ENCODE measurements at regions not wholly inside any gene's neighbourhood (a gene's known extent, or its start where the extent isn't known, plus 50 kb on each side); places are given as distances from the start of the nearest gene placed in this dataset.

GRCh38 chr11:19391026-19391425 is 150.3 kb upstream of the E2F8 start:
- no peaks in the 10 kb centered on the region for H3K9me3 Mint-ChIP-seq (ENCODE audit: unreplicated experiment)
- TF ChIP-seq, protein P1, sequence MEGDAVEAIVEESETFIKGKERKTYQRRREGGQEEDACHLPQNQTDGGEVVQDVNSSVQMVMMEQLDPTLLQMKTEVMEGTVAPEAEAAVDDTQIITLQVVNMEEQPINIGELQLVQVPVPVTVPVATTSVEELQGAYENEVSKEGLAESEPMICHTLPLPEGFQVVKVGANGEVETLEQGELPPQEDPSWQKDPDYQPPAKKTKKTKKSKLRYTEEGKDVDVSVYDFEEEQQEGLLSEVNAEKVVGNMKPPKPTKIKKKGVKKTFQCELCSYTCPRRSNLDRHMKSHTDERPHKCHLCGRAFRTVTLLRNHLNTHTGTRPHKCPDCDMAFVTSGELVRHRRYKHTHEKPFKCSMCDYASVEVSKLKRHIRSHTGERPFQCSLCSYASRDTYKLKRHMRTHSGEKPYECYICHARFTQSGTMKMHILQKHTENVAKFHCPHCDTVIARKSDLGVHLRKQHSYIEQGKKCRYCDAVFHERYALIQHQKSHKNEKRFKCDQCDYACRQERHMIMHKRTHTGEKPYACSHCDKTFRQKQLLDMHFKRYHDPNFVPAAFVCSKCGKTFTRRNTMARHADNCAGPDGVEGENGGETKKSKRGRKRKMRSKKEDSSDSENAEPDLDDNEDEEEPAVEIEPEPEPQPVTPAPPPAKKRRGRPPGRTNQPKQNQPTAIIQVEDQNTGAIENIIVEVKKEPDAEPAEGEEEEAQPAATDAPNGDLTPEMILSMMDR (IDR thresholded peaks at IDR 0.05; ENCODE audit: insufficient read depth in 1 of 2, low read depth in 1 of 2, low read length in 1 of 2, severe bottlenecking in 1 of 2, unreplicated experiment in 1 of 2): no peak
- Histone ChIP-seq H3K9me3 (no peaks in the 10 kb centered on the region), H3K36me3 (ENCODE audit: control insufficient read depth, insufficient read depth, low read length) (no peaks in the 10 kb centered on the region), H3K4me1 (peaks cover 17% of the 10 kb centered on the region), H3K4me3 (ENCODE audit: low read depth, low read length) (no peak overlapping the region), H3K27me3 (replicated peaks; ENCODE audit: control insufficient read depth, insufficient read depth, low read length) (no peaks in the 10 kb centered on the region)
- H3K4me1 Mint-ChIP-seq (ENCODE audit: low read depth, unreplicated experiment): peaks cover 19% of the 10 kb centered on the region
- no peak overlapping the region for H3K27ac Mint-ChIP-seq (ENCODE audit: unreplicated experiment)
- DNase-seq: no peak
- BruUV-seq (replicated peaks): no TSS peak
- POLR2A ChIA-PET: no interaction called here
- CTCF ChIA-PET: interaction anchor here (0.6 kb wide), 1 partner anchor 65 kb away, joined by 3 read pairs; no protein-coding TSS in a partner anchor
- intact Hi-C loops (cut with micrococcal nuclease; ENCODE audit: unreplicated experiment): no loop called here
- H3K36me3 Mint-ChIP-seq (ENCODE audit: insufficient read depth, unreplicated experiment): no peaks in the 10 kb centered on the region
- H3K27me3 Mint-ChIP-seq (ENCODE audit: insufficient read depth, unreplicated experiment): no peaks in the 10 kb centered on the region
- H3K4me3 Mint-ChIP-seq (ENCODE audit: unreplicated experiment): no peak overlapping the region

DNA sequence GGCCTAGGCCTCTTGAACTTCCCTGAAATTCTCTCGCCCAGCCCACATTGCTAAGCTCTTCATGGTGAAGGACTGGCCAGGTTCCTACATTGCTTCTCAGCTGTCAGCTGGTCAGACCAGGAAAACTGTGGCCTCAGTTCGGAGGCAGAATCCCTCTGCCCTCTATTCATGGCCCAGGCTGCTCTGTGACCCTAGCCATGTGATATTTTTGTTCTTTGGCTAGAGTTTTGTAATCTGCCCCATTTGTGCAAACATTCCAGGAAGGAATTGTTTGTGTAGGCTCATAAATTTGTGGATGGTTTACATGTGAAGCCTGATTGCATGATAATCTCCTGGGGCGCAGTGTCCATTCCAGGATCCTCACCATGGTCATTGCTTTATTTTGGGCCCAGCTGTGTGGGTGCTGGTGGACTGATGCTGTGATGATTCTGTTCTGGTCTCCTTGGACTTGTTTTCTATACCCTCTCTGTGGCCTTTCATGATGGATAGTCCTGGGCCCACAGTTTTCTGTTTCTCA is 149.1 kb upstream of the E2F8 start:
- Mint-ChIP-seq H3K4me1 (ENCODE audit: low read depth, unreplicated experiment) (peaks cover 19% of the 10 kb centered on the region), H3K4me3 (ENCODE audit: unreplicated experiment) (no peak overlapping the region), H3K27ac (ENCODE audit: unreplicated experiment) (peak overlapping the region; percentile 24), H3K36me3 (ENCODE audit: insufficient read depth, unreplicated experiment) (no peaks in the 10 kb centered on the region), H3K27me3 (ENCODE audit: insufficient read depth, unreplicated experiment) (no peaks in the 10 kb centered on the region), H3K9me3 (ENCODE audit: unreplicated experiment) (no peaks in the 10 kb centered on the region)
- intact Hi-C loops (cut with micrococcal nuclease; ENCODE audit: unreplicated experiment): no loop called here
- POLR2A ChIA-PET: interaction anchor here (0.6 kb wide), 1 partner anchor 172 kb away, joined by 3 read pairs; no protein-coding TSS in a partner anchor
- Histone ChIP-seq H3K4me1 (peaks cover 17% of the 10 kb centered on the region), H3K36me3 (ENCODE audit: control insufficient read depth, insufficient read depth, low read length) (no peaks in the 10 kb centered on the region), H3K9me3 (no peaks in the 10 kb centered on the region), H3K27me3 (replicated peaks; ENCODE audit: control insufficient read depth, insufficient read depth, low read length) (no peaks in the 10 kb centered on the region), H3K4me3 (ENCODE audit: low read depth, low read length) (no peak overlapping the region)
- BruUV-seq (replicated peaks): no TSS peak
- TF ChIP-seq, protein P1 (IDR thresholded peaks at IDR 0.05; ENCODE audit: insufficient read depth in 1 of 2, low read depth in 1 of 2, low read length in 1 of 2, severe bottlenecking in 1 of 2, unreplicated experiment in 1 of 2): no peak
- CTCF ChIA-PET: interaction anchor here (0.6 kb wide), 1 partner anchor 513 kb away, joined by 3 read pairs; no protein-coding TSS in a partner anchor
- DNase-seq: peak; percentile 62 to 67

- Histone ChIP-seq H3K4me3 (ENCODE audit: low read depth, low read length) (no peak overlapping the region), H3K27me3 (replicated peaks; ENCODE audit: control insufficient read depth, insufficient read depth, low read length) (no peaks in the 10 kb centered on the region), H3K4me1 (no peaks in the 10 kb centered on the region), H3K36me3 (ENCODE audit: control insufficient read depth, insufficient read depth, low read length) (no peaks in the 10 kb centered on the region), H3K9me3 (no peaks in the 10 kb centered on the region)
- H3K9me3 Mint-ChIP-seq (ENCODE audit: unreplicated experiment): no peaks in the 10 kb centered on the region
- no TSS peak for BruUV-seq (replicated peaks)
- DNase-seq: no peak
- no peak overlapping the region for H3K4me3 Mint-ChIP-seq (ENCODE audit: unreplicated experiment)
- H3K27ac Mint-ChIP-seq (ENCODE audit: unreplicated experiment): no peak overlapping the region
- ChIA-PET CTCF (interaction anchor here (1.5 to 1.8 kb wide), 2 partner anchors 56 to 71 kb away, joined by 3 to 6 read pairs; no protein-coding TSS in a partner anchor), POLR2A (no interaction called here)
- H3K27me3 Mint-ChIP-seq (ENCODE audit: insufficient read depth, unreplicated experiment): peaks cover 4% of the 10 kb centered on the region
- intact Hi-C loops (cut with micrococcal nuclease; ENCODE audit: unreplicated experiment): no loop called here
- TF ChIP-seq, protein P1 (IDR thresholded peaks at IDR 0.05; ENCODE audit: insufficient read depth in 1 of 2, low read depth in 1 of 2, low read length in 1 of 2, severe bottlenecking in 1 of 2, unreplicated experiment in 1 of 2): no peak
- H3K36me3 Mint-ChIP-seq (ENCODE audit: insufficient read depth, unreplicated experiment): no peaks in the 10 kb centered on the region
- H3K4me1 Mint-ChIP-seq (ENCODE audit: low read depth, unreplicated experiment): no peaks in the 10 kb centered on the region
These were observed 141.4 kb upstream of the E2F8 start for GRCh38 chr11:19382131-19382611.

Measured in Caco-2 (cell line).